GM18858 (cell line): ENCODE measurements at regions not wholly inside any gene's neighbourhood (a gene's known extent, or its start where the extent isn't known, plus 50 kb on each side); places are given as distances from the start of the nearest gene placed in this dataset.
"Not testable (repeated sequence)": the region's sequence is repeated elsewhere in the genome, so short reads cannot be mapped to it uniquely, and the experiment has no call there.

Source experiments
- ATAC-seq: cut with Tn5 transposase; IDR thresholded peaks from one replicate; pipeline ENCODE4 v1.9.1; 2021; ENCODE audit not compliant: unreplicated experiment

GRCh38 chr4:79178760-79179159 is 147.1 kb downstream of the NAA11 start:
- ATAC-seq = no peak

GRCh38 chr4:79177388-79177787 is 148.5 kb downstream of the NAA11 start:
- ATAC-seq = no peak

- no peak for ATAC-seq
These were observed 149.5 kb downstream of the NAA11 start for GRCh38 chr4:79176351-79176750.

GRCh38 chr4:79175716-79176115 is 150.1 kb downstream of the NAA11 start:
- ATAC-seq = no peak

- no peak for ATAC-seq
These were observed 151.2 kb downstream of the NAA11 start for GRCh38 chr4:79174490-79175252.

- ATAC-seq = no peak
These were observed 152.7 kb downstream of the NAA11 start for GRCh38 chr4:79173186-79173585.

GRCh38 chr4:79170077-79170476 is 155.8 kb downstream of the NAA11 start:
- peak; percentile 52 for ATAC-seq

GRCh38 chr4:79164907-79165610 is 160.8 kb downstream of the NAA11 start:
- ATAC-seq = no peak

- ATAC-seq = no peak
These were observed 161.8 kb downstream of the NAA11 start for GRCh38 chr4:79163981-79164490.

- ATAC-seq = no peak
These were observed 164.9 kb downstream of the NAA11 start for GRCh38 chr4:79160962-79161361.

- not testable (repeated sequence) for ATAC-seq
These were observed 167.2 kb downstream of the NAA11 start for GRCh38 chr4:79158705-79159104.

- ATAC-seq = no peak
These were observed 170.5 kb downstream of the NAA11 start for GRCh38 chr4:79155336-79155735.

GRCh38 chr4:79150820-79151416 is 174.9 kb downstream of the NAA11 start:
- ATAC-seq = no peak

GRCh38 chr4:79148369-79148768 is 177.5 kb downstream of the NAA11 start:
- no peak for ATAC-seq

GRCh38 chr4:79147251-79147650 is 178.6 kb downstream of the NAA11 start:
- ATAC-seq = no peak

GRCh38 chr4:79141530-79141929 is 184.3 kb downstream of the NAA11 start:
- no peak for ATAC-seq

- ATAC-seq = no peak
These were observed 191.1 kb downstream of the NAA11 start for GRCh38 chr4:79134767-79135166.

GRCh38 chr4:79132826-79133225 is 193.0 kb downstream of the NAA11 start:
- ATAC-seq = no peak

GRCh38 chr4:79121875-79122358 is 182.7 kb upstream of the PAQR3 start:
- ATAC-seq = no peak

GRCh38 chr4:79121223-79121622 is 182.0 kb upstream of the PAQR3 start:
- ATAC-seq = no peak

- ATAC-seq = not testable (repeated sequence)
These were observed 177.8 kb upstream of the PAQR3 start for GRCh38 chr4:79117051-79117450.

- ATAC-seq = no peak
These were observed 167.8 kb upstream of the PAQR3 start for GRCh38 chr4:79107014-79107413.
